ENCODE measurements at regions not wholly inside any gene's neighbourhood (a gene's known extent, or its start where the extent isn't known, plus 50 kb on each side); places are given as distances from the start of the nearest gene placed in this dataset.

DNA sequence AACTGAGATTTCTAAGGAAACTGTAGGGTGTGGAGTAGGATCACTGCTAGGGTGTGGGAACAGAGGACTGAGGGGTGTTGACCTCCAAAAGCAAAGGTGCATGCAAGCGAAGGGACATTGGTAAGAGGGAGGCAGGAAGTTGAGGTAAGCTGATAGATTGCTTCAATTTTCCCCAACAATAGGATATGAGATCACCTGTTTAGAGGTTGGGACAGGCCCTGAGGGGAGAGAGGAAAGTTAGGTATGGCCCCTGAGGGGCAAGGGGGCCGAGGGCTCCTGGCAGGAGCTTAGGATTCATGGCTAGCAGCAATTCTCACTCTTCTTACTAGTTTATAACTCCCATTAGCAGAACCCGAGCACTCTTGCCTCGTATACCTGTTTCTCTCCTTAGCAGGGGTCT, 106.8 kb upstream of the RPS6KA2 start:
- no peak for DNase-seq (ENCODE audit: extremely low read depth, low read depth, low spot score)

DNA sequence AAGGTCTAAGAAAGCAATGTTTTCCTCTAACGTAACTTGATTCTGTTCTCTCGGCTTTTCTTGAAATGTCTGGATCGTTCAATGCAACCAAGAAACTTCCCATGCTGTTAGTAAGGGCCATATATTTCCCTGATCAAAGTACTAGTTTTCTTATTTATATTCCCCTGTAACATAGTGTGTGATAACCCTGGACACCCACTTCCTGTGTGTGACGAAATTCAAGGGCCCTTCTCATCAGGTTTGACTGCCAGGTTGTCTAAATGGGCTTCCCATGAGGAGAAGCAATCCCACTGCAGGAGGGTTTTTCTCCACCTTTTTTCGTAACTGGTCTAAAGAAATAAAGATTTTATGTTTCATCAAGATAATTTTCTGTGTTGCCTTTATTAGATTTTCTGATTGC, 102.6 kb upstream of the RPS6KA2 start:
- no peak for DNase-seq (ENCODE audit: extremely low read depth, low read depth, low spot score)

DNA sequence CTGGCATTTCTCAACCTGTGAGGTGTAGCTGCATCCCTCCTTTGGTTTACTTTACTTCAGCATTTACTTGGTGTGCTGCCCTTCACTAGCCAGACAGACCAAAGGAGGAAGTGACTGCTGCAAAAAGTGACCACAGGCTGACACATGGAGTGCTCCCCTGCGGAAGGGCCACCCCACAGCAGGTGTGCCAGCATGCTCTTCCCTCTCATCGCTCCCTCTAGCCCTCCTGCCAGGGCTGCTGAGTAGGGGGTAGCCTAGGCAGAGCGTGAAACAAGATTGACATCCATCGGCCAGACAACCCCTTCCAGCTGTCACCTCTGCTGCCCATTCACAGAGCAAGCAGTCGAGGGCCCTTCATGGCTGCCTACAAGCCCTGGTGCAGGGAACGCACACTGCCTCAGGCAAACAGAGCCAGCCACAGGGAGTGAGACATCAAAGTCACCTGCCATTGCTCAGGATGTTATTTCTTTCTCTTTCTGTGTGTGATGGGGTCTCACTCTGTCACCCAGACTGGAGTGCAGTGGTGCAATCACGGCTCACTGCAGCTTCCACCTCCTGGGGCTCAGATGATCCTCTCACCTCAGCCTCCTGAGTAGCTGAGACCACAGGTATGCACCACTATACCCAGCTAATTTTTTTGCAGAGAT, 102.0 kb upstream of the RPS6KA2 start:
- DNase-seq (ENCODE audit: extremely low read depth, low read depth, low spot score) = no peak

DNA sequence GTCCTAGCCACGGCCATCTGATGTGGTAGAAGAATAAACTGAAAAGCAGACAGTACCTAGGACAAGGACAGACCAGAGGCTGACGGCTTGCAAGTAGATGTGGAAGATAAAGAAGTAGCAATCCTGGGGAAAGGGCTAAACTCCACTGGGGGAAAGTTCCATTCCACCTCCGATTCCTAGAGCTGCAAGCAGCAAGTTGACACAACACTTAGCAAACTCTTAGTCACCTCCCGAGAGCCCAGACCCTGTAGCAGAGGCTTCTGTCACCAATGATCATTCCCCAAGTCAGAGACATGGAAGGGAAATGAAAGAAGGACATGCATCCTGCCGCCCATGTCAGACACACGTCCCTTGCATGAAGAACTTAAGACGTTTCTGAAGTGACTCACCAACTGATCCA, 99.2 kb upstream of the RPS6KA2 start:
- DNase-seq (ENCODE audit: extremely low read depth, low read depth, low spot score) = no peak

DNA sequence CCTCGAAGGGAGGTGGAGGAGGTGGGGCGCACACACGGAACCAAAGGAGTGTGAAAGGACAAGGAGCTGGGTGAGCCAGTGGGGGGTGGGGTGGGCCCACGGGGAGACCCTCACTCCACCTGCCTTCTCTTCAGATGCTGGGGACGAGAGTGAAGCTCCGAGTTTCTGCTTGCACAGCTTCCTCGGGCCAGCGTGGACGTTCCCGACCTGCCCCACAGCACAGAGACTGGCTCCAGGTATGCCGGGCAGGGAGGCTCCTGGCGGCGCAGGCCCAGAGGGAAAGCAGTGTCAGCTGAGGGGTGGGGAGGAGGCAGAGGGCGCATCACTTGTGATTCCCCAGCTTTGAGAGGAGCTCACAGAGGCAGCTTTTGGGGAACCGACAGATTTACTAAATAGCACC, 98.5 kb upstream of the RPS6KA2 start:
- no peak for DNase-seq (ENCODE audit: extremely low read depth, low read depth, low spot score)

DNA sequence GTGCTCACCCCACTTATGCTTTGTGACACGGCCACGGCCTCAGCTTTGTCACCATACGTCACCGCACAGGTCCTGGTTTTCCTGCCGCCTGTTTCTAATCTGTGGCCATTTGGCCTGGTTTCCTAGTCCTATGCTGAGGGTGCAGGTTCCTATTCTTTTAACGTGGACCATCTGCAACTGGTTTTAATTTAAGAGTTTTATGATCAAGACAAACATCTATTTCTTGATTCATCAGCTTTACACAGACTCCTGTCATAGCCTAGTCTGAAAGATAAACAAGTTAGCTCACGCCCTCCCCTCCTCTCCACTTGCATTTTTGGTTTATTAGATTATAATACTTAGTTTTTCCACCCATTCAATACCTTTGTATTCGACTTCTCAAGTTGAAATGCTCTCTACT, 97.5 kb upstream of the RPS6KA2 start:
- no peak for DNase-seq (ENCODE audit: extremely low read depth, low read depth, low spot score)

DNA sequence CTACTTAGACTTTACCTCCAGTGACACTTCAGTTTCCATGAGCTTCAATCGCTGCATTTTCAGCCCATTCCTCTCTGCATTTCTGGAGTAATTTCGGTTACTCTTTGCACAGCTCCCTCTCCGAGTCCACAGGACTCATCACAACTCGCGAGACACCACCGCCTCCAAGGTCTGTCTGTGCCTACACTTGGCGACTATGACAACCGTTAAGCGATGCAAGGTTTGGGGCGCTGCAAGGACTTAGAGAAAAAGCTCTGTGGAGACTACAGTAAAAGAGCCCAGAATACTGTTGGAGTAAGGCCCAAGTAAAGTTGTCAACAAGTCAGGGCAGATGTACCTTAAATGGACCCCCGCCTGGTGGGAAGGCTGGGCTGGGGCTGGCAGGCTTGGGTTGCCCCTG, 95.7 kb upstream of the RPS6KA2 start:
- no peak for DNase-seq (ENCODE audit: extremely low read depth, low read depth, low spot score)

DNA sequence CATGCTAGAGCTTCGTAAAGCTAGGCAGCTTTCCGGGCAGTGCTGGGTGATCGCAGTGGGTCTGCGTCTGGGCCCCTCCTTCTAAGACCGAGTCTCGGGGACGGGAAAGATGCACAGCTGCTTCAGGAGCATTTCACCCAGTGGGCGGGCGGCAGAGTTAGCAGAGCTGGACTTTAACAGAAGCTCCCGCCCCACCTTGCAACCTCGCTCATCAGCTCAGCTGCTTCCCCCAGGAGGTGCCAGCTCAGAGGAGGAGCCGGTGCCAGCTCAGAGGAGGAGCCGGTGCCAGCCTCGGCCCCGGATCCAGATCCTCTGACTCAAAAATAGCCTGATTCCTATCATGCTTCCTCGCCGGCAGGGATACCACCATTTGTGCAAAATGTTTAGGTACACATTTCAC, 94.5 kb upstream of the RPS6KA2 start:
- no peak for DNase-seq (ENCODE audit: extremely low read depth, low read depth, low spot score)

DNA sequence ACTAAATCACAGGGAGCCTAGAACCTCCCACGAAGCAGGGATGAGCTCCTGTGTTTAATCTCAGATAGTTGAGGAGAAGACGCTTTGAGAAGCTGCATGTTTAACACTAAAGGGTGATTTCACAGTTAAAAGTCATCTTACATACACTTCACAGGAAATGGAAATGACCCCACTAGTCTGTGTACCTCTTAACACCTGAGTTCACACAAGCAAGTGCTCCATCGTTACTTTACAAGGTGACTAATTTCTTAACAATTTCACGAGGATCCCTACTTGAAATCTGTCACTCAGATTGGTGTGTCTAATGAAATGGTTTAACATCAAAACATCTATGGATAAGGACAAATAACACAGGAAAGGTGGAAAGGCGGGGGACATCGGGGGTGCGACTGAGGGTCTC, 93.8 kb upstream of the RPS6KA2 start:
- no peak for DNase-seq (ENCODE audit: extremely low read depth, low read depth, low spot score)

DNA sequence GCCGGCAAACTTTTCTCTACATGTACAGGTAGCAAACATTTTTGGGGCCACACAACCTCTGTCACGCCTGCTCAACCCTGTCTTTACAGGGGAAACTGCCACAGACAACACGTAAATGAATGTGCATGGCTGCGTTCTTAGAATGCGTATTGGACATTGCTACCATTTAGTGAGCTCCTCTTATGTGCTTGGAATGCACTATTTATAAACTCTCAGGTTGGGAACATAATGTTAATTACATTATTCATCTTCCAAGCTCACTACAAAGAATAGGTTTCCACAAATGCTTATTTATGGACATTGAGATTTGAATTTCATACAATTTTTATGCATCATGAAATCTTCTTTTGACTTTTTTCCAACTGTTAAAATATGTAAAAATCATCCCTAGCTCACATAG, 92.0 kb upstream of the RPS6KA2 start:
- no peak for DNase-seq (ENCODE audit: extremely low read depth, low read depth, low spot score)

DNA sequence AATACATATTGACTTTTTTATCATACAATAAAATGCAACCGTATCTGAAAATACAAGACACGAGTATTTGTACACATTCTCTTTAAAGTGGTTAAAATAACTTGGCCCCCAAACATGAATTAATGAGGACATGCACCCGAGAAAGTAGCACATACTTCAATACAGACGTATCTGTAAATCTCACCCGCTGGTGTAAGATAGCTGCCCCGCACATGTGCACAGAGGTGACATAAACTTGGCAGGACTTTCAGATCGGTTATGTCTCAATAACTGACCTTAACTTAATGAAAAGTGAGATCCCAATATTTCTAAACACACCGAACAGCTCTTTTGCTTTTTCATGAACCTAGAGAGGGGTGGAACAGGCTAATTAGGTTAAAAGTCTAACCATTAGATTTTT, 91.5 kb upstream of the RPS6KA2 start:
- no peak for DNase-seq (ENCODE audit: extremely low read depth, low read depth, low spot score)

DNA sequence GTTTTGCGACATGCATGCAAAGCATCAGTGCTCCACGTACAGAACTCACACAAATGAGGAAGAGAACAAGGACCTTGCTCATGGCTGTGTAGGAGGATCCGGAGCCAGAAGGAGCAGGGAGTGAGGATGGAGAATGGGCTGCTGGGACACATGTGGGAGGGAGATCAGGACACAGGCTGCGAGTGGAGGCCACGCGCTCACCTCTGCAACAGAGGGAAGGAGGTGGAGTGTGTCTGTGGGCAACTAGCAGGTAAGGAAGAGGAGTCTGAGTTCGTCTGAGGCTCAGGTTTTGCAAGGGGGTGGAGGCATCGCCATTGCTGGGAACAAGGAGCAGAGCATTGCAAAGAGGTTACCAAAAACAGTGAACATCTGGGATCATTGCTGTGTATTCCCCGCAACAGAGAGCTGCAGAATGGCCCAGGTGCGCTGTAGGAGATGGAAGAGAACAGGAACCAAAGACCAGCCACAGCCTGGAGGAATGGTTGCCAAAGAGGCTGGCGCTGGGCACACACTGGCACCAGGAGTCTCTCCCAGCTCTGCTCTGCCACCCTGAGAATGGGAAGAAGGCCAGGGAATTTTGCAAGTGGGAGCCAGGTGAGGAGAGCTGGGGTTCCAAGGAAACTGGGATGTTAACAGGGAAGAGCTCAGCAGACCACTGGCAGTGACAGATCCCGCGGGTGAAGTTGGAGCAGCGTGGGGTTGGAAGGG, 90.0 kb upstream of the RPS6KA2 start:
- no peak for DNase-seq (ENCODE audit: extremely low read depth, low read depth, low spot score)

DNA sequence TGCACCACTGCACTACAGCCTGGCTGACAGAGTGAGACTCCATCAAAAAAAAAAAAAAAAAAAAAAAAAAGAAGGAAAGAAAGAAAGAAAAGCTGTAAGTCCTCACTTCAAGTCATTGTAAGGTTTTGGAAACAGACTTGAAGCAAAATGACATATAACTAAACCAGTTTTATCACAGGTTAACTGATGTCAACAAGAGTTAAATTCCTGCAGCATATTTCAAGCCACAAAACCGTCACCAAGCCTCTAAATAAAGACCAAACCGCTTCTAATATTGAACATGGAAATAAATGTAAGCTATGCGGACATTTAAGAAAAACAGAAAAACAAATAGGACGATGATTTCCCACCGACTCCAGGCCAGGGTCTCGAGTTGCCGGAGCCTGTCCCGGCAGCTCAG, 88.9 kb upstream of the RPS6KA2 start:
- DNase-seq (ENCODE audit: extremely low read depth, low read depth, low spot score) = no peak

DNA sequence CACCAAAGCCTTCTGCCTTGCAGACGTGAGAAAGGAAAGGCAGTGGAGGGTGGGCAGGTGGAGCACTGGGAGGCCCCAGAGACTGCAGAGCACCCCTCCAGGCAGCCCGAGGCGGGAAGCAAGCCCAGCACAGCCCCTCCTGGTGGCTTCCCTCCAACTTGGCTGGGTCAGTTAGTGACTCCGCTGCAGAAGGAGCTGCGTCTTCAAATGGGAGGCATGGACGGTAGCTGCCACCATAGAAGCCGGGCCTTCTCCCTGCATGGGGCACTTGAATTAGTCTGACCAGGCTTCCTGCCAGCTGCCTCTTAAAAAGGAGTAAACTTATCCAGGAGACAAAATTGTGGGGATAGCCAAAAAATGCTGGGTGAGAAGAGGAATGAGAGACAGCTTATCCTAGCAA, 88.0 kb upstream of the RPS6KA2 start:
- DNase-seq (ENCODE audit: extremely low read depth, low read depth, low spot score) = no peak

DNA sequence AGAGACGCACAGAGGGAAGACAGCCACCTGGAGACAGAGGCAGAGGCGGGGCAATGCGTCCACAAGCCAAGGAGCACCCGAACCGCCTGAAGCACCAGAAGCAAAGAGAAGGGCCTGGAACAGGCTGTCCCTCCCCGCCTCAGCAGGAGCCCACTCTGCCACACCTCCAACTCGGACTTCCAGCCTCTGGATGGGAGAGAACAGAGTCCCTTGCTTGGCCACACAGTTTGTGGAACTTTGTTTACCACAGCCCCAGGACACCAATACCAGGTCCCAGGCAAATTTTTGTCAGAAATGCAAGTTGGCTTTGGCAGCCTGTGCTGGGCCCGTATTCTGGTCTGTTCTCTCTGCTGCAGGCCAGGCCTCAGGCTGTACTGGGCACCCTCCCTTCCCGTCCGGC, 87.5 kb upstream of the RPS6KA2 start:
- no peak for DNase-seq (ENCODE audit: extremely low read depth, low read depth, low spot score)

DNA sequence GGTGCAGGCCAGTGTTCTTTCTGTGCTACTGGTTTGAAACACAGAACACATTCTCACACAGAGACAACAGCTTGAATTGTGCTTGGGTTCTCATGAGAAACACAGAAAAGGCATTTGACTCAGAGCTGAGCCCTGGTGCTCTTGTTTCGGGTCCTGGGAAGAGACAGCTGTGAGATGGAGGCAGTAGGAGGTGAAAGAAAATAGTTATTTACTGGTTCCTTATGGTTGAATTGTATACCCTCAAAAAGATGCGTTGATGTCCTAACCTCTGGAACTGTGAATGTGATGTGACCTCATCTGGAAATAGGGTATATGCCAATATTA, 87.1 kb upstream of the RPS6KA2 start:
- DNase-seq (ENCODE audit: extremely low read depth, low read depth, low spot score) = no peak

DNA sequence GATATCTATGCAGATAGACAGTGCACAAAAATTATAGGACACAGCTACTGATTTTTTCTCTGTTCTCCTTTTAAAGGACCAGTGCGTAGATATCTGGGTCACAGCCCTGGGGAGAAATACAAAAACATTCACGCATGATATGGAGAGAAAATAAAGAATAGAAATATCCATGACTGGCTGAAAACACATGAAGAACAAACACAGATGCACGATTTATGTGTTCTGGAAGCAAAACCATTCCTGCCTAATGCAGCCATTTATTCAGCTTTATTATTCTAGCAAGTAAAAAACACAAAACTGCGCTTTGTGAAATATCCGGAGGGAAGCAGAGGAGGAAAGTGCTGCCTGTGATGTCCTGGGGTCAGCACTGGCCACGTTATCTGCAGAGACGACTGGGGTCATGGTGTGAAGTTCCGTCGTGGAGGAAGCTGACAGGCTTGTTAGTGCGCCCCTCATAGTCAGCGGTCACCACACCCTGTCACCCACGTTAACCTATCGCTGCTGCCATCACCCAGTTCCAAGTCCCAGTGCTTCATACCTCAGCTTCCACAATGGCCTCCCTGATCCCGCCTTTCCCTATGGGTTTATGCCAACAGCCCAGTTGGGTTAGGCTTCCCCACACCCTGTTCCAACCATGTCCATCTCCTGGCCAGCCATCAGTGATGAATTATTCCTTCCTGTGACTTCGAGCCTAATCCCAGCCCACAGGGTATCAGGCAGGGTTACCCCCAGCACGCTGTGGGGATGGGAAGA, 86.6 kb upstream of the RPS6KA2 start:
- DNase-seq (ENCODE audit: extremely low read depth, low read depth, low spot score) = no peak

DNA sequence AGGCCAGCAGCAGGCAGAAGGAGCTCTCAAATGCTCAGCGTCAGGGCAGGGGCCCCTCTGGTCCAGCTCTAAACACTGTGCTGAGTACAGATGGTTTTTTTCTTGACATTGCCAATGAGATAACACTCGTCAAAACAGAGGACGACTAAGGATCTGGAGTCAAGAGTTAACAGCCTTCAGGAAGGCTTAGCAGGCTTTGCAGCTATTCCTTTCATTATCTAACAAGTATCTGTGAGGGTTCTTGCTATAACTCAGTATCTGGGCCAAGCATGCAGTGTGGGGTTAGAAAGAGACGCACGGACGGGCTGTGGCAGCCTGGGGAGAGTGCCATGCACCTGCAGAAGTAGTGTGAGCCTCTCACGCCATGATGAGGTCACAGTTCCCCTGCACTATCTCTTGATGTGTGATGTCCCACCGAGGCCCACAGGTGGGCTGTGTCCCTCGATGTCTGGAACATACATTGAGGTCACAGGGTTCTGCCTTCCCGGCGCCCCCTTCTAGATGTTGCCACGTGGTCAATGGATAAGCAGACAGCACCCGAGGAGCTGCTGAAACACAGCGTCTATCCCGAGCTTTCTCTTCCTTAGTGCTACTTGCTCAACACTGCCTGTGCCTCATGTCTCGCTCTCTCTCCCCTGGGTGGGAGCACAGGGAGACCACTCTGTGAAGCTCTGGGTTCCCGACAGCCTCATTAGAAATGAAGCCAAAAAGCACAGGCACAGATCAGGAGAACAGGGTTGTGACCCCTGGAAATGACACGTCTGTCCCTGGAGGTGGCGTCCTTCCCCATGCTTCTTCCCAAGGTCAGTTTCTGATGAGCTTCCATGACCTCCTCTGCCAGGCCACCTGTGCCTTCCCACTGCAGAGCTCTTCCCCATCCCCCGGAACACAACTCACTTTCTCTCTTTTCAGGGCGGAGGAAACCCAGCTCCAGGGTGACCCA, 85.5 kb upstream of the RPS6KA2 start:
- no peak for DNase-seq (ENCODE audit: extremely low read depth, low read depth, low spot score)

DNA sequence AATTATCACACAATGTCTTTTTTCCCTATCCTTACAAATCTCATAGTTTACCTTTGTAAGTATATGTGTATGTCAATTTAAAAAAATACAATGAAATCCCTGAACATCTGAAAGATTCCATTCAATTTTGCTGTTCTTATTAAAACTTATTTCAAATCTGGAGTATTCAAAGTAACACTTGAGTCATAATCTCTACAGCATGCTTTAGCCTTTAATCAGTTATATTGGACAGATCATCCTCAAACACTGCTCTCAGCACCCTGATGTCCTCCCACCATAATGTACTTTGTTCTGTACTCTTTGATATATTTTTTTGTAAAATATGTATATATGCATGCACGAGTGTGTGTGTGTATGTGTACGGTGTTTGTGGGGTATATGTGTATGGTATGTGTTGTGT, 83.0 kb upstream of the RPS6KA2 start:
- DNase-seq (ENCODE audit: extremely low read depth, low read depth, low spot score) = no peak

DNA sequence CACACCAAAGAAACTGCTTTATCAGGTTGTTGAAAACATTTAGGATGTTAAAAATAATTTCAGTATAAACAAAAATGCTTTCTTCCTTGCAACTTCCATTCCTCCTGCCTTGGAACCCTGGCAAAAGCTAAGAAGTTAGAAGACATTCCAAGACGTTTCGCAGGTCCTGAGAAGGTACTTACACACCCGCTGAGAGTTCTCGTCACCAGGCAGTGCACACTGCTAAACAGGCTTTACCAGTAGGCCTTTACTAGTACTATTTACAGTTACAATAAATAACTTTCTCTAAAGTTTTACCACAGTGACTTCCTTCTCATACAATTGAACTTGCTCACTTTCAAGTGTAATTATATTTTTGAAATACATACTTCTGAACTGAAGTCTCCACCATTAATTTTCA, 81.4 kb upstream of the RPS6KA2 start:
- no peak for DNase-seq (ENCODE audit: extremely low read depth, low read depth, low spot score)

DNA sequence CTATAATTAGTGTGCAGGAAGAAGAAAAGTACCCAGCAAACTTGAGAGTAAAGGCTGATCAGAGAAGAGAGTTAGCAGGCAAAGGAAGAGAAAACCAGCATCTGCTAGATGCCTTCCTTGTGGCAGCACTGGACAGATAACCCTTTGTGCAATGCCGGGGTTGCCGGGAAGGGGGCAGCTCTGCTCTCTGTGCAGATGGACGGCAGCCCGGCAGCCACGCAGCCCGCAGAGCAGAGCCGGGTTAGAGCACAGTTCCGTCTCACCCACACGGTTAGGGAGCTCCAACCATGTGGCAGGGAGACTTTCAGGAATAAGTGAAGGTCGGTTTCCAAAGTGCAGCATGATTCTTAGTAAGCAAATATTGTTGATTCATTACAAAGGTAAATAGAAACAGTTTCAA, 80.0 kb upstream of the RPS6KA2 start:
- DNase-seq (ENCODE audit: extremely low read depth, low read depth, low spot score) = no peak
